DND-41 (cell line): ENCODE measurements at regions not wholly inside any gene's neighbourhood (a gene's known extent, or its start where the extent isn't known, plus 50 kb on each side); places are given as distances from the start of the nearest gene placed in this dataset.

Source experiments
- ATAC-seq: fragments of 200-7000 bp; cut with Tn5 transposase; 3 replicates; pipeline ENCODE4 v1.9.1; 2021; ENCODE audit warnings: low read depth; ENCODE audit not compliant: insufficient read depth
- DNase-seq: peaks from one replicate; pipeline ENCODE4 v3.0.0-alpha.2; 2020
- H2AFZ ChIP-seq: 2 replicates; pipeline ENCODE4 v1.6.0; 2012; ENCODE audit warnings: low read depth, low read length
- H3K27ac ChIP-seq: 2 replicates; pipeline ENCODE4 v1.5.1; 2012; ENCODE audit warnings: low read length, inconsistent platforms
- H3K27me3 ChIP-seq: fragments of 200-600 bp; sonication (generic); 2 replicates; pipeline ENCODE4 v1.6.0; 2012; ENCODE audit warnings: low read length, mild to moderate bottlenecking, inconsistent platforms; ENCODE audit not compliant: insufficient read depth, poor library complexity
- H3K36me3 ChIP-seq: 2 replicates; pipeline ENCODE4 v1.5.1; 2012; ENCODE audit warnings: low read length, inconsistent platforms; ENCODE audit not compliant: insufficient read depth
- H3K4me1 ChIP-seq: 2 replicates; pipeline ENCODE4 v1.5.1; 2012; ENCODE audit warnings: mild to moderate bottlenecking, low read length; ENCODE audit not compliant: insufficient read depth
- H3K4me2 ChIP-seq: 2 replicates; pipeline ENCODE4 v1.6.0; 2012; ENCODE audit warnings: mild to moderate bottlenecking, moderate library complexity, low read length, inconsistent platforms; ENCODE audit not compliant: insufficient read depth
- H3K4me3 ChIP-seq, 2 experiments: fragments of 200-600 bp in 1 of 2; shearing (Covaris generic) in 1 of 2; 2 replicates each; pipeline ENCODE4 v1.5.1; 2012 to 2016; ENCODE audit warnings: inconsistent platforms in 2 of 2, low read length in 2 of 2, mild to moderate bottlenecking in 2 of 2, low read depth in 1 of 2, moderate library complexity in 1 of 2
- H3K79me2 ChIP-seq: 2 replicates; pipeline ENCODE4 v1.6.0; 2012; ENCODE audit warnings: low read length, inconsistent platforms; ENCODE audit not compliant: insufficient read depth
- H3K9ac ChIP-seq: 2 replicates; pipeline ENCODE4 v1.6.0; 2012; ENCODE audit warnings: low read depth, mild to moderate bottlenecking, inconsistent platforms, low read length, moderate library complexity
- H3K9me3 ChIP-seq: 2 replicates; pipeline ENCODE4 v1.5.1; 2012; ENCODE audit warnings: low read length, moderate library complexity, mild to moderate bottlenecking, inconsistent platforms; ENCODE audit not compliant: insufficient read depth, severe bottlenecking
- H4K20me1 ChIP-seq: 2 replicates; pipeline ENCODE4 v1.6.0; 2012; ENCODE audit warnings: low read length; ENCODE audit not compliant: insufficient read depth
- EZH2 ChIP-seq: IDR thresholded peaks from 3 replicates; pipeline ENCODE4 v1.6.1; 2012; ENCODE audit warnings: borderline replicate concordance, low read depth, mild to moderate bottlenecking, moderate library complexity, low read length, inconsistent platforms; ENCODE audit not compliant: severe bottlenecking
- TF ChIP-seq, protein P1 (sequence below): IDR thresholded peaks from 2 replicates; pipeline ENCODE4 v1.5.1; 2012; ENCODE audit warnings: borderline replicate concordance, low read length, moderate library complexity, mild to moderate bottlenecking; ENCODE audit not compliant: poor library complexity, severe bottlenecking; ENCODE audit errors: extremely low read depth

DNA sequence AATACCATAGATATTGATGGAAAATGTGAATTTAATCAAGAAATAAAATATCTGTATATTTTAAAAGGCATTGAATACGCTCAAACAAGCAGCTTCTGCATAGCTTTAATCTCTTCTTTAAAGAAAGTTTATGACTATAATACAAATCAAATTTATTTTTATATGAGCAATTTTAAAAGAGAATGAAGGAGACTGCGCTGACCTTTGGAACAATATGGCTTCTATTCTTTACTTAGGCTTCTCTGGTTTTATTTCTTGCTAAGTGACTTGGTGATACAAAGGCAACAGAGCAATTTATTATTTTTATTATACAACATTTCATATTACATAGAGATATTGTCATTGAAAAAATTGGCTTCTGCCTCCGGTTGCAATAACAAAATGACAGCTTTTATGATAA, 776.7 kb downstream of the TBC1D32 start:
- Histone ChIP-seq H3K4me3 (no peak overlapping the region), H3K27ac (no peak overlapping the region), H3K79me2 (no peaks in the 10 kb centered on the region), H3K4me1 (no peaks in the 10 kb centered on the region), H3K9me3 (no peaks in the 10 kb centered on the region), H3K9ac (no peak overlapping the region), H3K36me3 (no peaks in the 10 kb centered on the region), H4K20me1 (no peaks in the 10 kb centered on the region), H2AFZ (no peak overlapping the region), H3K4me2 (no peak overlapping the region), H3K27me3 (no peaks in the 10 kb centered on the region)
- no peak for TF ChIP-seq EZH2
- TF ChIP-seq, protein P1, sequence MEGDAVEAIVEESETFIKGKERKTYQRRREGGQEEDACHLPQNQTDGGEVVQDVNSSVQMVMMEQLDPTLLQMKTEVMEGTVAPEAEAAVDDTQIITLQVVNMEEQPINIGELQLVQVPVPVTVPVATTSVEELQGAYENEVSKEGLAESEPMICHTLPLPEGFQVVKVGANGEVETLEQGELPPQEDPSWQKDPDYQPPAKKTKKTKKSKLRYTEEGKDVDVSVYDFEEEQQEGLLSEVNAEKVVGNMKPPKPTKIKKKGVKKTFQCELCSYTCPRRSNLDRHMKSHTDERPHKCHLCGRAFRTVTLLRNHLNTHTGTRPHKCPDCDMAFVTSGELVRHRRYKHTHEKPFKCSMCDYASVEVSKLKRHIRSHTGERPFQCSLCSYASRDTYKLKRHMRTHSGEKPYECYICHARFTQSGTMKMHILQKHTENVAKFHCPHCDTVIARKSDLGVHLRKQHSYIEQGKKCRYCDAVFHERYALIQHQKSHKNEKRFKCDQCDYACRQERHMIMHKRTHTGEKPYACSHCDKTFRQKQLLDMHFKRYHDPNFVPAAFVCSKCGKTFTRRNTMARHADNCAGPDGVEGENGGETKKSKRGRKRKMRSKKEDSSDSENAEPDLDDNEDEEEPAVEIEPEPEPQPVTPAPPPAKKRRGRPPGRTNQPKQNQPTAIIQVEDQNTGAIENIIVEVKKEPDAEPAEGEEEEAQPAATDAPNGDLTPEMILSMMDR: no peak
- DNase-seq (no peak), ATAC-seq (no peak)

DNA sequence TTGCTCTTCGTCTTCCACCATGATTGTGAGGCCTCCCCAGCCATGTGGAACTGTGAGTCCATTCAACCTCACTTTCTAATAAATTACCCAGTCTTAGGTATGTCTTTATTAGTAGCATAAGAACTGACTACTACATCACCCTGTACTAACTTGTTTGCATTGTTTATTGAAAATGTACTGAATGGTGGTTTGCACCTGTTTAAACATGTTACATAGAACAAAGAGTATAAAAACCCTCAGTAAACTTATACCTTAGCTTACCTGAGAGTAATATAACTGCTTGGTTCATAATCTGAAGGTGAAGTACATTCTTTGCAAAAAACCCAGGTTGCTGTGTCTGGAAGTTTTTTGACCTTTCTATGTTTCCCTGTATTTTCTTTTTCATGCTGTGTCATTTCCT, 777.8 kb downstream of the TBC1D32 start:
- H3K4me2 ChIP-seq: no peak overlapping the region
- H3K4me1 ChIP-seq: no peaks in the 10 kb centered on the region
- no peak overlapping the region for H3K9ac ChIP-seq
- H3K27ac ChIP-seq: no peak overlapping the region
- H3K9me3 ChIP-seq: no peaks in the 10 kb centered on the region
- DNase-seq (no peak), ATAC-seq (no peak)
- H3K36me3 ChIP-seq: no peaks in the 10 kb centered on the region
- no peak overlapping the region for H2AFZ ChIP-seq
- no peak for TF ChIP-seq EZH2
- TF ChIP-seq, protein P1: no peak
- H4K20me1 ChIP-seq: no peaks in the 10 kb centered on the region
- H3K4me3 ChIP-seq: no peak overlapping the region
- no peaks in the 10 kb centered on the region for H3K27me3 ChIP-seq
- H3K79me2 ChIP-seq: no peaks in the 10 kb centered on the region

DNA sequence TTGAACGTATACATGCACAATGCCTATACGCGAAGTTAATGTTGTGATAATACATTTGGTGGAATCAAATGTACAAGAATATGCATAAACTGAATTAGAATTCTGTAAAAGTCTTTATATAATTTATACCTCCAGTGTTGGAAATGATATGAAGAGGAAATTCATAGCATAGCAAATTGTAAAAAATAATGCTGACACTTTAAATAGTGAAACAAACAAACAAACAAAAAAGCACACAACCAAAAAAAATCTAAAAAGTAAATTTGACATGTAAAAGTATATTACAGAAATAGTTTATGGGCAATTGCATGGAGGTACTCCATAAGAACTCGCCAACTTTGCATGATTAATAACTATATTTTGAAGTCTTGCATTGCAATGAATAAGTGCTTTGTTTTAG, 780.9 kb downstream of the TBC1D32 start:
- H3K9me3 ChIP-seq: no peaks in the 10 kb centered on the region
- H3K27ac ChIP-seq: no peak overlapping the region
- H3K79me2 ChIP-seq: no peaks in the 10 kb centered on the region
- no peak for TF ChIP-seq EZH2
- TF ChIP-seq, protein P1: no peak
- no peaks in the 10 kb centered on the region for H3K4me1 ChIP-seq
- no peak overlapping the region for H3K4me2 ChIP-seq
- DNase-seq (no peak), ATAC-seq (no peak)
- no peak overlapping the region for H3K9ac ChIP-seq
- no peak overlapping the region for H3K4me3 ChIP-seq
- H2AFZ ChIP-seq: no peak overlapping the region
- no peaks in the 10 kb centered on the region for H3K36me3 ChIP-seq
- H3K27me3 ChIP-seq: no peaks in the 10 kb centered on the region
- H4K20me1 ChIP-seq: no peaks in the 10 kb centered on the region

DNA sequence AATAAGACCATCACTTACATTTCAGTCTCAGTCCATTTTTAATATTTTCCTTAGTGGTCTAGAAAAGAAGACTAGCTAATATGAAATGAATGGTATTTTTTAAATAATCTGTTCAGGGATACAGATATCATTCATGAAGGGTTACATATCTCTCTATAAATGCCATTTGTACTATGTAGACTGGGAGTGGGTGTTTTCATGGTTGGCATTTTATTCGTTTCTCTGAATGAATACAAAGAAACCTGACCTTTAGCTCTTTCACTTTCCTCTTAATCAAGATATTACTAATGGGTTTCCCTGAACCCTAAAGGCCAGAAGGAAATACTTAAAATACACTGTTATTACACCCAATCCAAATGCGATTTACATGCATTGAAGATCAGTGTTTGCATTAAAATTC, 788.9 kb downstream of the TBC1D32 start:
- no peak overlapping the region for H3K27ac ChIP-seq
- ATAC-seq (no peak), DNase-seq (no peak)
- H3K79me2 ChIP-seq: no peaks in the 10 kb centered on the region
- no peak overlapping the region for H2AFZ ChIP-seq
- no peak overlapping the region for H3K4me3 ChIP-seq
- H3K9ac ChIP-seq: no peak overlapping the region
- H3K4me2 ChIP-seq: no peak overlapping the region
- H3K4me1 ChIP-seq: peaks cover 26% of the 10 kb centered on the region; the same call in 1 of the 2 replicates
- H3K9me3 ChIP-seq: no peaks in the 10 kb centered on the region
- no peaks in the 10 kb centered on the region for H3K27me3 ChIP-seq
- no peaks in the 10 kb centered on the region for H3K36me3 ChIP-seq
- no peaks in the 10 kb centered on the region for H4K20me1 ChIP-seq
- no peak for TF ChIP-seq EZH2
- TF ChIP-seq, protein P1: no peak
